Suppressor macrophage (primary cell): ENCODE measurements at regions not wholly inside any gene's neighbourhood (a gene's known extent, or its start where the extent isn't known, plus 50 kb on each side); places are given as distances from the start of the nearest gene placed in this dataset.
"Not testable (repeated sequence)": the region's sequence is repeated elsewhere in the genome, so short reads cannot be mapped to it uniquely, and the experiment has no call there.

Source experiments
- DNase-seq, 4 experiments: peaks; one replicate each; pipeline ENCODE4 v3.0.0-alpha.2; 2020 to 2022

- no peak for DNase-seq
Observed at GRCh38 chr5:26386532-26386931, 651.9 kb downstream of the CDH9 start.

- not testable (repeated sequence) for DNase-seq
Observed at GRCh38 chr5:26364624-26365023, 673.8 kb downstream of the CDH9 start.

- DNase-seq = no peak
Observed at GRCh38 chr5:26343801-26344325, 694.5 kb downstream of the CDH9 start.

- no peak for DNase-seq
Observed at GRCh38 chr5:26339576-26339975, 698.8 kb downstream of the CDH9 start.

DNA sequence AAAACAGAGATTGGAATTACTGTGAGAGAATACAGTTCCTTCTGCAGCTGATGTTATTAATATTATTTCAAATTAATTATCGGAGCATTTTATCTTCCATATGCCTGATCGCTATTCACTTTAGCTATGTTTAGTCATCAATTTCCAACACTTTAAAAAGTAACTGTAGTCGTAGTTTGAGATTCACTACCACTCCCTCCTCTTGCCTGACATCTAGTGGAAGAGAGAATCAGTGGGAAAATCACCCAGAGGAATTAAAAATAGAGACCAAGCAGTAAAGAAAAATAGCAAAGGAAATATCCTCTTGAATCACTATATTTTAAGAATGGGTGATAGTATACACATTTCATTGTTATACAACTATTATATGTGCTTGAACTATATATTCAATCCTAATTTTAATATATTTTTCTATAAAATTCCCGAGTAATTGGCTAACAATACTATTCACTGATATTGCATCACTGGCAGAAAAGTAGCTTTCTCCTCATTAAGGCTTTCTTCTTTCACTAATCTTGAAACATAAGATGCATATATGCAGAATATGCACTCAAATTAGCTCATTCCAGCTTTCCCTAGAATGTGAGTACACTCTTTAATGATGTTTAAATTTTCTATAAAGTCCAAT, 708.7 kb downstream of the CDH9 start:
- DNase-seq = peak in 1 of 4 experiments; percentile 1

DNA sequence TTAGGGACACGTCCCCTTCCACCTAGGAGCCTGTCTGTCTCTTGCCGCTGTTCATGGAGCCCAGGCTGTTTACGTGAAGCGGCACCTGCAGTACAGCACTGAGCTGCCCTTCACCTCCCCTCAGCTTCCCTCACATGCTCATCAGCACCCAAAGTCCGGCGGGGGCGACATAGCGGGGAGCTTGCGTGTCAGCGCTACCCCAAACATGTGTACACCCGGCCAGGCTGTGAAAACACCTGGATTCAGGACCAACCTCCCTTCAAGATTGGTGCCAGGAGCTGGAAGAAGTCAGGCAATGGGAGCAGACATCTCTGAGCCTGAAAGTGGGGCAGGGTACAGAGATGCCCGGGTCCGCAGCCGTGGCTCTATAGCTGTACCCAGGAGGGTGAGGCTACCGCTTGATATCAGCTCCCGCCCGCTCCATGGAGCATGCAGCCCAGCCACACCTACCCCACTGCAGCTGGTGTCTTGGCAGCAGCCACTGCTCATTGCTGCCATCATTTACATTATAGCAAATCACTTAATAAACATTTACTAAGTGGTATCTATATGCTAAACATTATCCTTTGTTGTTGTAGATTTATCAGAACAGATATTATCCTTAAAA, 712.1 kb downstream of the CDH9 start:
- no peak for DNase-seq

DNA sequence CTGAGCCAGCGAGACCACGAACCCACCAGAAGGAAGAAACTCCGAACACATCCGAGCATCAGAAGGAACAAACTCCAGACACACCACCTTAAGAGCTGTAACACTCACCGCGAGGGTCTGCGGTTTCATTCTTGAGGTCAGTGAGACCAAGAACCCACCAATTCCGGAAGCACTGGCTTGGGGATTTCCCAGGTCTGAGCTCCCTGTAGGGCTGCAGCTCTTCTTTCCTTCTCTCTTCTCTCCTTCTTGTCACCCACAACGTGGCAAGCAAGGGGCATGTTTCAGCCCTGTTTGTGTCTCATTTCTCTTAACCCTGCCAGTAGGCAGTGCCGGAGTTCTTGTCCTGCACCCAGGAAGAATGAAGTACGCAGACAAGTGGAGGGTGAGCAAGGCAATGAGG, 713.0 kb downstream of the CDH9 start:
- DNase-seq = not testable (repeated sequence)

DNA sequence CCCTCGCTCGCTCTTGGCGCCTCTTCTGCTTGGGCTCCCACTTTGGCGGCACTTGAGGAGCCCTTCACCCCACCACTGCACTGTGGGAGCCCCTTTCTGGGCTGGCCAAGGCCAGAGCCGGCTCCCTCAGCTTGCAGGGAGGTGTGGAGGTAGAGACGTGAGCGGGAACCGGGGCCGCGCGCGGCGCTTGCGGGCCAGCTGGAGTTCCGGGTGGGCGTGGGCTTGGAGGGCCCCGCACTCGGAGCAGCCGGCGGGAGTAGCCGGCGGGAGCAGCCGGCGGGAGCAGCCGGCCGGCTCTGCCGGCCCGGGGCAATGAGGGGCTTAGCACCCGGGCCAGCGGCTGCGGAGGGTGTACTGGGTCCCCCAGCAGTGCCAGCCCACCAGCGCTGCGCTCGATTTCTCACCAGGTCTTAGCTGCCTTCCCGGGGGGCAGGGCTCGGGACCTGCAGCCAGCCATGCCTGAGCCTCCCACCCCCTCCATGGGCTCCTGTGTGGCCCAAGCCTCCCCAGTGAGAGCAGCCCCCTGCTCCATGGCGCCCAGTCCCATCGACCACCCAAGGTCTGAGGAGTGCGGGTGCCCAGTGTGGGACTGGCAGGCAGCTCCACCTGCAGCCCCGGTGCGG, 714.0 kb downstream of the CDH9 start:
- not testable (repeated sequence) for DNase-seq

DNA sequence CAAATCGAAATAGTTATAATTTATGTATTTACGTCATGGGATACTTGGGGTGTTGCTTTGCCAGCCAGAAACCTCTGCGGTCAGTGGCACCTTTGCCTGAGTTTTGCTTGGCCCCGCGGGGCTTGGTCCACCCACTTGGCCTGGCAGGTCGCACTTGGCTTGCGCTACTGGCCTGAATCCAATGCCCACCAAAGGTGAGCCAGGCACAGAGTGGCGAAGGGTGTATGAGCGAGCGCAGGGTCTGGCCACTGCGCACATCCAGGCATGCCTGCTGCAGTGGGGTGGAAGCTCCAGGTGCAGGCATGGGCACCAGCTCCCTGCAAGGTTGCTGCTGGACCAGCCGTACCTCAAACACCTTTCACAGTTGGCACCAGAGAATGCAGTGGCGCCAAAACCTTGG, 714.6 kb downstream of the CDH9 start:
- no peak for DNase-seq

GRCh38 chr5:26321278-26321677, 717.1 kb downstream of the CDH9 start:
- no peak for DNase-seq

- peak in 1 of 4 experiments; percentile 1 for DNase-seq
Observed at GRCh38 chr5:26310415-26310814, 728.0 kb downstream of the CDH9 start.

DNA sequence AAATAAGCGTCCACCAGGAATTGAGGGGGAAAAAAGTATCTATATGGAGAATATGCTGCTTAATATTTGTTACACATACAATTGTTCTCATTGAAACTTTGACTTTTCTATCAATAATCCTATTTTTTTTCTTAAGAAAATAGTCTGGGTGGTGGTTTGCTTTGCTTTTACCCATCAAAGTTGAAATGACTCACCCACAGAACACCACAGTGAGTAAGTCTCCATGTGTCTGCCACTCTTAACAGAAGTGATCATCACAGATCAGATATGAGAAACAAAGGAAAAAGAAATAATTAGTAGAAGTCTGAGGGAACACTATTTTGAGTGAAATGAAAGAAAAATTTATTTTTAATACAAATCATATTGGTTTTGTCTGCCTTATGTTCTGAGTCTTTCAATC, 742.8 kb downstream of the CDH9 start:
- DNase-seq = no peak

DNA sequence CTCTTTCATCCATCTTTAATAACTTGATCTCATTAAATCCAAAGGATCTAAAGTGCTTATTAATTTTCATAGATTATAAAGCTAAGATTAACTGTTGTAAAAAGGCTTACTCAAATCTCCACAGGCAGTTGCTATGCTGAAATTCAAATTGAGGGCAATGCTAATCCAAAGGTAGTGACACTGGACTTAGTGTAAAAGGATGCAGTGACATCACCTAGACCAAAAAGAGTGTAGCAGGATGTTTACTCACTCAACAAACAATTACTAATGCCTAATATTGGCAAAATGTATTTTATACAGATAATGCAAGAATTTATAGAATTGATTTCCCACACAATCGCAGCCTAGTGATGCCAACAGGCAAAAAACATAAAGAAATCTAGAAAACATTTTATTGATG, 756.2 kb downstream of the CDH9 start:
- DNase-seq = no peak

GRCh38 chr5:26278078-26278477, 760.3 kb downstream of the CDH9 start:
- no peak for DNase-seq

DNA sequence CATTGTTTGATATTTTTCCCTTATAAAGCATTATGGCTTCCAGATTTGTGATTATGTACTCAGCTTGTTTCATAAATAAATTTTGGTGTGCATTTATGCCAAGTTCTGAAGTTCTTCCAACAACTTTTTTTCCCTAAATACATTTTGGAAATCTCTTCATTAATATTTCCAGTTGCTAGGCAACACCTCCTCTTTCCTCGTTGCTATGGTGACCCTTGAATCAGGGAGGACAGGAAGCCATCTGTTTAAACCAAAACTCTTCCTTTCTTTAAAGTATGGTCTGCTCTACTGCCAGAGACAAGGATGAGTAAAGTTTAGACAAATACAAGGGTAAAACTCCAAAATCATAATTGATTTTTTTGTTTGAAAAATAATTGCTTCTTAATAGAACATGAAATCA, 779.3 kb downstream of the CDH9 start:
- DNase-seq = no peak

GRCh38 chr5:26245321-26245720, 793.1 kb downstream of the CDH9 start:
- DNase-seq = no peak

GRCh38 chr5:26239588-26239987, 798.8 kb downstream of the CDH9 start:
- DNase-seq = no peak

DNA sequence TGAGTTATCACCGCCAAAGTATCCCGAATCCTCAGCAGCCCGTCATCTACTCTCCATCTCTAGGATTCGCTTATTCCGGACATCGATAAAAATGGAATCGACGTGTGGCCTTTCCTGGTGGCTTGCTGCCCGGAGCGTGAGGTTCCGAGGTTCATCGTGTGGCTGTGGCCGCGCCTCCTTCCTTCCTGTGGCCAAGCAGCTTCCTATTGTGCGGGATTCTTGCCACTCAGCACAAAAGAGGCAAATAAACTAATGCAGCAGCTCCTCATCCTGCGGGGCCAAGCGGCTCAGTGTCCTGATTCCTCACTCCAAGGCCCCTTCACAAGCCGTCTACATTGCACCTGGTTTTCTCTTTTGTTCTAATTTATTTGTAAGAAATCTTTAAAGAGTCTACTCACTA, 800.9 kb downstream of the CDH9 start:
- no peak for DNase-seq

- DNase-seq = no peak
Observed at GRCh38 chr5:26236936-26237335, 801.5 kb downstream of the CDH9 start.

GRCh38 chr5:26232706-26233105, 805.7 kb downstream of the CDH9 start:
- DNase-seq = no peak

DNA sequence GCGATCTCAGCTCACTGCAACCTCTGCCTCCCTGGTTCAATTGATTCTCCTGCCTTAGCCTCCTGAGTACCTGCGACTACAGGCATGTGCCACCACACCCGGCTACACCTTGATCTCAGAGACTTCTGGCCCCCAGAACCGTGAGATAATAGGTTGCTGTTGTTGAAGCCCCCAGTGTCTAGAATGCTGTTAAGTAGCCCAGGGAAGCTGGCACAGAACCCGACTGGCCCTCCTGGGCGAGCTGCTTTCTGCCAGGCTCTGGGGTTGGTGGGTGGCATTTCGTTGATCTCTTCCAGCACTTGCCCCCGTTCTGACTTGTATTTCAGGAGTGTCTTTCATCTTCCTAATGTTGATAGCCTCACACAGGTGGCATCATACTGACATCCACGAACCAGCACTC, 807.1 kb downstream of the CDH9 start:
- no peak for DNase-seq

DNA sequence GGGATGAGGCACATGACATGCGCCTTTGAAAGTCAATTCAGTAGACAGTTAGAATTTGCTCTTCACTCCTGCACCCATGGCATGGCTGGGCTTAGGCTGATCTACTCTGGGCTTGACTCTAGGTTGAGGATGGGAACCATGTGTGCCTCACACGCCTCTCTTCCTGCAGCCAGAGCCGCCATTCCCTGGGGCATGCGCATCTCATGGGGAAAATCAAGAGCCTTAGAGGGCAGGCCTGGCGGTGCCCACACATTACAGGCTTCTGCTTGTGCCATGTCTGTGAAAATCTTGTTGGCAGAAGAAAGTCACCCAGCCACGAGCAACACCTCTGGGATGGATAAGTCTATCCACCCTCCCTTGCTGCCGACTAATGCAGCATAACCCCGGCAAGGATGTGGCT, 808.5 kb downstream of the CDH9 start:
- no peak for DNase-seq

DNA sequence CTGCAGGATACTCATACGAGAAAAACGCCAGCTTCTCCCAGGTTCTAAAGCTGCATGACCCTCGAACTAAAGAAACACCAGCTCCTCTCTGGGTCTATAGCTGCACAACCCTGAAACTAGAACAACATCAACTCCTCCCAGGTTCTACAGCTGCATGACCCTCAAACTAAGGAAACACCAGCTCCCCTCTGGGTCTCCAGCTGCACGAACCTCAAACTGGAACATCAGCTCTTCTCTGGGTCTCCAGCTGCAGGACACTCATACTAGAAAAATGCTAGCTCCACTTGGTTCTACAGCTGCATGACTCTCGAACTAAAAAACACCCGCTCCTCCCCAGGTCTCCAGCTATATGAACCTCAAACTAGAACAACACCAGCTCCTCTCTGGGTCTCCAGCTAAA, 811.1 kb downstream of the CDH9 start:
- no peak for DNase-seq

DNA sequence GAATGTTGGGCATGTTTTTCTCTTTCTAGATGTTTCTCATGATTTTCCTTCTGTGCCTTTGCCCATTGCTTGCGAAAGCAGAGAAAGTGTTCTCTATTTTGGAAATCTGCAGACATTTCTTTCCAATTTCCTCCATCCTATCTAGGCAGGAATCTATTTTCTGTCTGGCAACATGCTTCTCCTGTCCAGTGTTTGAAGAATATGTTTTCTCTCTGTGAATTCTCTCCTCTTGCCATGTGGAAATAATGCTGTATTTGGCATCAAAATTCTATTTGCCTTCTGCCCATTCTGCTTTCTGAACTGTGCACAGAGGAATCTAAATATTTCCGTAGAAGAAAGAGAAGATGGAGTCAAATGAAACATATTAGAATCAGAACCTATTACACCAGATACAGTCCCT, 833.3 kb downstream of the CDH9 start:
- no peak for DNase-seq
